KBM-7 (cell line): ENCODE measurements at regions not wholly inside any gene's neighbourhood (a gene's known extent, or its start where the extent isn't known, plus 50 kb on each side); places are given as distances from the start of the nearest gene placed in this dataset.

Source experiments
- DNase-seq: peaks from one replicate; pipeline ENCODE4 v3.0.0-alpha.2; 2015
- in situ Hi-C: fragments of 300-500 bp; cut with MboI; formaldehyde crosslinking; loops from 2 replicates; pipeline ENCODE4 v1.14.3; 2020; ENCODE audit warnings: low sequenced_read_pairs, low pct_unique_long_range_greater_than_20kb, mixed read lengths

DNA sequence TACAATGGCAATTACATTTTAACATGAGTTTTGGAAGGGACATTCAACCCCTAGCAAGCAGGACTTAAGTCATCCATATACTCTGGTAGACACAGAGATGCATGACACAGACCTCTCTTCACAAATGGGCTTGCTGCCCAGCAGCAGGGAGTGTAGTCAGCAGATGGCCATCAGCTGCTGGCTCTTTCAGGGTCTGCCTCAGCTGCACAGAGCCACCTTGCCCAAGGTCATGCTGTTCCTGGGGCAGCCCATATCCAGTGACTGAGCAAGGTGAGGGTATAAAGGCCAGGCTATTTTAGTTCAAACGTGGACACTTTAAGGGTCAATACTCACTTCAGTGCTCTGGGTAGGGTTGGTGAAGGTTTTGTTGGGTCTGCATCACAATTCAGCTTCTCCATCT lies 58.3 kb upstream of the JDP2 start:
- no peak for DNase-seq
- in situ Hi-C loops, result no loop called here

DNA sequence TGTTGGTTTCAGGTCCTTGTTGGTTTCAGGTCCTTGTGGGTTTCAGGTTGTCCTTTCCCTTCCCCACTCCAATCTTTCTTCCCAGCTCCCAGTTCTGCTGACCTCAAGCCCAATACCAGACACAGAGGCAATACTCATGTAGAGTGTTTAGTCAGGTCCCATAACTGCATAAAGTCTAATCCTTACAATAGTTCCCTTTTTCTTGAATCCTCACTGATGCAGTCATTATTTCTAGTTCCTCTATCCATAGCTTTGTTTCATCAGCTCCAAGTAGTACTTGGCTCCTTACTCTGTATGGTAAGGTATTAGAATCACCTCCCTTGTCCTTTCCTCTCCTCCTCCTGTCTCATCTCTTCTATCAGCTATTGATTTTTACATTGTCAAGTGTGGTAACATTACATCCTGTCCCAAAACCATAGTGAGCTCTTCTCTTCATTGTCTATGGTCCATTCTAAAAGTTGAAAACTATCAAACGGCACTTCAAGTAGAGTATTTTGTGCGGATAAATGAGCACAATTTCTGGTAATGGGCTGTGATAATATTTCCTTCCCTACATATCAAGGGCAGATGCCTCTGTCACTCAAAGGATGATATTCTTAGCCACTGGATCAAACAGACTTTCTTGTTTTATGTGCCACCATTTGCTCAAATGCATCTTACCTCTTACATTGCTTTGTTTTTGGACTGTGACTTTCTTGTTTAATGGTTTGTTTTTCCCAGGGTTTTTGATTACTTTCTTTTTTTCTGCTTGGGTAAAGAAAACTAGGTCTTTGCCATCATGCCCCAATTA lies 57.2 kb upstream of the JDP2 start:
- in situ Hi-C loops, result no loop called here
- peak; percentile 55 for DNase-seq

- in situ Hi-C loops, result no loop called here
- DNase-seq, result no peak
Observed at GRCh38 chr14:75371297-75371696, 56.5 kb upstream of the JDP2 start.

- in situ Hi-C loops, result no loop called here
- DNase-seq, result peak; percentile 36
Observed at GRCh38 chr14:75372260-75372659, 55.6 kb upstream of the JDP2 start.

GRCh38 chr14:75373133-75373532 lies 54.7 kb upstream of the JDP2 start:
- DNase-seq, result no peak
- in situ Hi-C loops, result no loop called here

GRCh38 chr14:75373616-75374015 lies 54.2 kb upstream of the JDP2 start:
- in situ Hi-C loops, result no loop called here
- no peak for DNase-seq

- DNase-seq, result no peak
- in situ Hi-C loops, result no loop called here
Observed at GRCh38 chr14:75374911-75375310, 52.9 kb upstream of the JDP2 start.

DNA sequence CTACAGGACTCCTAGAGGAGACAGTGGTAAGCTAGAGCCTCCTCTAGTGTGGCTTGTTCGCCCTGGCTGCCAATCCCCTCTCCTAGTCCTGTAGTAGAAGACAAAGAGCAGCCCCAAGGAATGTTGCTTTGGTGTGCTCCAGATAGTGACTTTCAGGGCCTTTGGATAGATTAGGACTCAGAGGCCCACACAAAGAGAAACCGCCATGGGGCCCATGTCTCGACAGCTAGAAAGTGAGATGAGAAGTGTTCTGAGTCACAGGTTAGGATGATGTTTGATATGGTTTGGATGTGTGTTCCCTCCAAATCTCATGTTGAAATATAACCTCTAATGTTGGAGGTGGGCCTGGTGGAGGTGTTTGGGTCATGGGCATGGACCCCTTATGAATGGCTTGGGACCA lies 51.8 kb upstream of the JDP2 start:
- no peak for DNase-seq
- in situ Hi-C loops, result no loop called here
